IMR-90 (cell line): ENCODE measurements at regions not wholly inside any gene's neighbourhood (a gene's known extent, or its start where the extent isn't known, plus 50 kb on each side); places are given as distances from the start of the nearest gene placed in this dataset.

ENCODE experiments used
- ATAC-seq: fragments of 200-7000 bp; cut with Tn5 transposase; 2 replicates; pipeline ENCODE4 v1.9.1; 2020; ENCODE audit warnings: low read depth, mild to moderate bottlenecking, moderate library complexity
- BruUV-seq: library from RNA; stranded (reverse); fragments of 400-500 nt; replicated peaks from 2 replicates; lab custom pipeline; 2021; lab: Mats Ljungman, UMichigan
- CTCF ChIA-PET: fragments of 300-600 bp; formaldehyde crosslinking; extraction: SDS; loops from one replicate; lab custom pipeline; 2021; ENCODE audit warnings: antibody characterized with exemption; lab: Yijun Ruan, JAX
- POLR2A ChIA-PET: fragments of 300-600 bp; sonication (Branson Sonifier 250); formaldehyde crosslinking; loops from one replicate; lab custom pipeline; 2022; ENCODE audit warnings: antibody characterized with exemption; ENCODE audit not compliant: unreplicated experiment; lab: Charles Lee
- DNase-seq: peaks from one replicate; pipeline ENCODE4 v3.0.0; 2013
- H2AFZ ChIP-seq: replicated peaks from 2 replicates; pipeline ENCODE3; 2013; ENCODE audit warnings: low read length, mild to moderate bottlenecking; ENCODE audit not compliant: poor library complexity
- H2AK5ac ChIP-seq: 2 replicates; pipeline ENCODE4 v1.6.1; 2013; ENCODE audit warnings: low read depth, low read length, inconsistent platforms
- H2AK9ac ChIP-seq: replicated peaks from 2 replicates; pipeline ENCODE3; 2013; ENCODE audit warnings: mild to moderate bottlenecking, low read depth, low read length, moderate library complexity; ENCODE audit not compliant: poor library complexity
- H2BK120ac ChIP-seq: 2 replicates; pipeline ENCODE4 v1.6.1; 2013; ENCODE audit warnings: low read depth, low read length, inconsistent platforms
- H2BK15ac ChIP-seq: 3 replicates; pipeline ENCODE4 v1.6.1; 2013; ENCODE audit warnings: low read depth, low read length, inconsistent platforms
- H2BK20ac ChIP-seq: 2 replicates; pipeline ENCODE4 v1.6.1; 2013; ENCODE audit warnings: low read depth, mild to moderate bottlenecking, inconsistent platforms, low read length, moderate library complexity
- H2BK5ac ChIP-seq: 2 replicates; pipeline ENCODE4 v1.6.1; 2013; ENCODE audit warnings: mild to moderate bottlenecking, low read depth, low read length, inconsistent platforms; ENCODE audit not compliant: poor library complexity, severe bottlenecking
- H3K14ac ChIP-seq: replicated peaks from 2 replicates; pipeline ENCODE4 v1.6.1; 2013; ENCODE audit warnings: low read depth, low read length, inconsistent platforms
- H3K18ac ChIP-seq: 2 replicates; pipeline ENCODE4 v1.6.1; 2013; ENCODE audit warnings: low read depth, low read length, control low read depth
- H3K23ac ChIP-seq: 2 replicates; pipeline ENCODE4 v1.6.1; 2013; ENCODE audit warnings: low read depth, low read length, inconsistent platforms
- H3K27ac ChIP-seq: 2 replicates; pipeline ENCODE4 v1.5.1; 2013; ENCODE audit warnings: mild to moderate bottlenecking, control low read depth, low read length; ENCODE audit not compliant: insufficient read depth
- H3K27me3 ChIP-seq: 2 replicates; pipeline ENCODE4 v1.6.1; 2013; ENCODE audit warnings: low read length; ENCODE audit not compliant: control insufficient read depth, insufficient read depth
- H3K36me3 ChIP-seq: 2 replicates; pipeline ENCODE4 v1.6.1; 2013; ENCODE audit warnings: low read length, mixed read lengths; ENCODE audit not compliant: control insufficient read depth, insufficient read depth
- H3K4ac ChIP-seq: 2 replicates; pipeline ENCODE4 v1.6.1; 2013; ENCODE audit warnings: low read depth, low read length, inconsistent platforms
- H3K4me1 ChIP-seq: 2 replicates; pipeline ENCODE4 v1.6.1; 2013; ENCODE audit warnings: low read length, mixed read lengths; ENCODE audit not compliant: control insufficient read depth, insufficient read depth
- H3K4me2 ChIP-seq: 2 replicates; pipeline ENCODE4 v1.6.1; 2013; ENCODE audit warnings: low read depth, mild to moderate bottlenecking, control low read depth, low read length, moderate library complexity
- H3K4me3 ChIP-seq: 2 replicates; pipeline ENCODE4 v1.5.1; 2013; ENCODE audit warnings: low read depth, mild to moderate bottlenecking, control low read depth, low read length, moderate library complexity; ENCODE audit not compliant: insufficient read depth
- H3K56ac ChIP-seq: 2 replicates; pipeline ENCODE4 v1.6.1; 2013; ENCODE audit warnings: low read length, inconsistent platforms; ENCODE audit not compliant: insufficient read depth; ENCODE audit errors: extremely low read depth
- H3K79me1 ChIP-seq, 2 experiments: 2 replicates each; pipeline ENCODE4 v1.6.1; 2013; ENCODE audit warnings: low read length in 2 of 2, inconsistent platforms in 1 of 2, low read depth in 1 of 2
- H3K9ac ChIP-seq: 2 replicates; pipeline ENCODE4 v1.6.1; 2013; ENCODE audit warnings: low read depth, low read length, control low read depth
- H3K9me1 ChIP-seq: 2 replicates; pipeline ENCODE4 v1.6.1; 2013; ENCODE audit warnings: low read length, inconsistent platforms; ENCODE audit not compliant: insufficient read depth
- H3K9me3 ChIP-seq: 2 replicates; pipeline ENCODE4 v1.6.1; 2013; ENCODE audit warnings: low read length; ENCODE audit not compliant: control insufficient read depth, insufficient read depth
- H4K20me1 ChIP-seq: 2 replicates; pipeline ENCODE4 v1.6.1; 2013; ENCODE audit warnings: low read length, inconsistent platforms; ENCODE audit not compliant: insufficient read depth
- H4K5ac ChIP-seq: 2 replicates; pipeline ENCODE4 v1.6.1; 2013; ENCODE audit warnings: mild to moderate bottlenecking, low read depth, low read length, control low read depth
- H4K8ac ChIP-seq, 2 experiments: 2 replicates each; pipeline ENCODE4 v1.6.1; 2013; ENCODE audit warnings: low read depth in 2 of 2, low read length in 2 of 2, control low read depth in 1 of 2, inconsistent platforms in 1 of 2
- H4K91ac ChIP-seq: 2 replicates; pipeline ENCODE4 v1.6.1; 2013; ENCODE audit warnings: low read depth, low read length, inconsistent platforms; ENCODE audit not compliant: insufficient read depth
- MAFK ChIP-seq: IDR thresholded peaks from 2 replicates; pipeline ENCODE4 v1.6.1; 2012; ENCODE audit warnings: low read depth, low read length, improper control_type of control experiment
- USF2 ChIP-seq: fragments of 150-350 bp; IDR thresholded peaks from 2 replicates; pipeline ENCODE4 v1.6.1; 2017; ENCODE audit warnings: mild to moderate bottlenecking, antibody characterized with exemption, low read length, low read depth
- WGBS, 2 experiments: methylation state at CpG; one replicate each; pipeline versions ENCODE4 v1.1.5 to v1.1.7; 2013; ENCODE audit warnings: missing lambda C conversion rate in 2 of 2; ENCODE audit not compliant: insufficient read length in 1 of 2; ENCODE audit errors: extremely low coverage in 2 of 2; 5-methylcytosine and 5-hydroxymethylcytosine counted together
- dilution Hi-C: fragments of 300-500 bp; cut with HindIII; formaldehyde crosslinking; loops from one replicate; pipeline ENCODE4 v1.14.3; 2018; ENCODE audit warnings: low sequenced_read_pairs; ENCODE audit not compliant: unreplicated experiment
- in situ Hi-C: fragments of 300-500 bp; cut with MboI; formaldehyde crosslinking; loops from 3 replicates; pipeline ENCODE4 v1.14.3; 2019; ENCODE audit warnings: low sequenced_read_pairs, inconsistent platforms, mixed read lengths
- intact Hi-C: fragments of 100-400 bp; cut with micrococcal nuclease; formaldehyde crosslinking; loops from 2 replicates; pipeline ENCODE4 v1.10.0; 2022

GRCh38 chr17:63095459-63095858 lies 129.4 kb downstream of the TANC2 start:
- dilution Hi-C loops: no loop called here
- peak overlapping the region; percentile 76 for H3K4ac ChIP-seq
- no peaks in the 10 kb centered on the region for H3K9me3 ChIP-seq
- ChIA-PET CTCF (interaction anchor here (0.6 kb wide), 1 partner anchor 46 kb away, joined by 3 read pairs; no protein-coding TSS in a partner anchor), POLR2A (no interaction called here)
- H3K9me1 ChIP-seq: peaks cover 10% of the 10 kb centered on the region
- H4K5ac ChIP-seq: no peak overlapping the region
- 0 out of 2 replicates have a peak, but pooled peaks cover 1% of the 10 kb centered on the region for H3K36me3 ChIP-seq
- no peaks in the 10 kb centered on the region for H3K27me3 ChIP-seq
- H3K56ac ChIP-seq: no peak overlapping the region
- H3K4me1 ChIP-seq: peaks cover 6% of the 10 kb centered on the region
- TF ChIP-seq MAFK (no peak), USF2 (0 out of 2 replicates have a peak, but pooled peaks have one; percentile 21)
- H4K91ac ChIP-seq: peak overlapping the region; percentile 78
- peak overlapping the region; percentile 73; the same call in 1 of the 2 replicates for H2BK20ac ChIP-seq
- peak overlapping the region; percentile 53; the same call in 1 of the 3 replicates for H2BK15ac ChIP-seq
- H3K23ac ChIP-seq: peak overlapping the region; percentile 33
- peak; percentile 49 for DNase-seq
- peak overlapping the region; percentile 92 for H3K14ac ChIP-seq
- H3K4me3 ChIP-seq: no peak overlapping the region
- H4K8ac ChIP-seq: peak overlapping the region in 1 of 2 experiments; percentile 56; a peak in 1 of 4 replicates
- H3K9ac ChIP-seq: no peak overlapping the region
- BruUV-seq: no TSS peak
- peak overlapping the region; percentile 56; the same call in 1 of the 2 replicates for H3K18ac ChIP-seq
- H3K4me2 ChIP-seq: peak overlapping the region; percentile 10; the same call in 1 of the 2 replicates
- WGBS, 2 experiments: no CpG with 5 or more reads among the region's 1 CpG
- H2AFZ ChIP-seq: no peak overlapping the region
- intact Hi-C loops: loop anchor here (5.0 kb wide), 1 partner anchor 312 kb away; no protein-coding TSS in a partner anchor
- peak; percentile 64 for ATAC-seq
- peak overlapping the region; percentile 76 for H2BK120ac ChIP-seq
- in situ Hi-C loops: no loop called here
- H3K27ac ChIP-seq: peak overlapping the region; percentile 39; the same call in 1 of the 2 replicates
- peak overlapping the region; percentile 83 for H2AK5ac ChIP-seq
- H2AK9ac ChIP-seq: peak overlapping the region; percentile 75
- H4K20me1 ChIP-seq: peaks cover 21% of the 10 kb centered on the region
- peaks cover 30 to 52% of the 10 kb centered on the region in 2 experiments for H3K79me1 ChIP-seq
- peak overlapping the region; percentile 94 for H2BK5ac ChIP-seq
